C4-2B (cell line): ENCODE measurements at regions not wholly inside any gene's neighbourhood (a gene's known extent, or its start where the extent isn't known, plus 50 kb on each side); places are given as distances from the start of the nearest gene placed in this dataset.

Experiments
- CTCF ChIP-seq: fragments of 450-650 bp; conservative IDR thresholded peaks from 2 replicates; pipeline ENCODE4 v1.5.1; 2017; ENCODE audit warnings: mild to moderate bottlenecking
- ZFX ChIP-seq: fragments of 450-650 bp; IDR thresholded peaks from 2 replicates; pipeline ENCODE4 v1.6.1; 2017

GRCh38 chrX:110962451-110962850, 133.5 kb upstream of the PAK3 start:
- TF ChIP-seq CTCF = no peak
- TF ChIP-seq ZFX = no peak
